CD14-positive monocyte (primary cell): ENCODE measurements at regions not wholly inside any gene's neighbourhood (a gene's known extent, or its start where the extent isn't known, plus 50 kb on each side); places are given as distances from the start of the nearest gene placed in this dataset.
A peak's percentile ranks its signal among the peaks of the same experiment; 100 is the strongest.

Experiments
- DNase-seq, 3 donors: peaks; one replicate each; pipeline ENCODE4 v3.0.0-alpha.2; 2011 to 2022
- H2AFZ ChIP-seq: 2 replicates; pipeline ENCODE4 v1.6.0; 2012; ENCODE audit warnings: mild to moderate bottlenecking, low read depth, low read length, inconsistent platforms; ENCODE audit not compliant: insufficient read depth, poor library complexity, severe bottlenecking
- H3K27ac ChIP-seq, 2 donors: 1 replicate in 1 of 2; 2 replicates in 1 of 2; pipeline ENCODE4 v1.5.1; 2012 to 2013; ENCODE audit warnings: low read length in 2 of 2, control low read depth in 1 of 2, inconsistent platforms in 1 of 2, low read depth in 1 of 2, mild to moderate bottlenecking in 1 of 2
- H3K27me3 ChIP-seq, 2 donors: one replicate each; pipeline versions ENCODE4 v1.6.0 to v1.6.1; 2011 to 2013; ENCODE audit warnings: low read length in 2 of 2; ENCODE audit not compliant: control insufficient read depth in 2 of 2, insufficient read depth in 2 of 2
- H3K36me3 ChIP-seq, 2 donors: replicated peaks in 1 of 2; 1 replicate in 1 of 2; 2 replicates in 1 of 2; pipeline versions ENCODE4 v1.5.1 to v1.6.1; 2012 to 2013; ENCODE audit warnings: low read length in 2 of 2, control low read depth in 1 of 2, inconsistent platforms in 1 of 2, mild to moderate bottlenecking in 1 of 2; ENCODE audit not compliant: insufficient read depth in 2 of 2, control insufficient read depth in 1 of 2
- H3K4me1 ChIP-seq, 2 donors: 1 replicate in 1 of 2; 2 replicates in 1 of 2; pipeline versions ENCODE4 v1.5.1 to v1.6.1; 2012 to 2013; ENCODE audit warnings: low read length in 2 of 2, control low read depth in 1 of 2, inconsistent platforms in 1 of 2, mild to moderate bottlenecking in 1 of 2, moderate library complexity in 1 of 2; ENCODE audit not compliant: insufficient read depth in 2 of 2, control insufficient read depth in 1 of 2
- H3K4me2 ChIP-seq: replicated peaks from 2 replicates; pipeline ENCODE3; 2012; ENCODE audit warnings: low read length, moderate library complexity, mild to moderate bottlenecking; ENCODE audit not compliant: poor library complexity, severe bottlenecking; ENCODE audit errors: extremely low read depth
- H3K4me3 ChIP-seq, 3 experiments: fragments of 200-600 bp in 1 of 3; sonication (generic) in 1 of 3; replicated peaks in 1 of 3; 1 replicate in 2 of 3; 2 replicates in 1 of 3; pipeline ENCODE4 v1.5.1; 2011 to 2013; ENCODE audit warnings: low read length in 3 of 3, mild to moderate bottlenecking in 3 of 3, control low read depth in 2 of 3, low read depth in 2 of 3, inconsistent platforms in 1 of 3, moderate library complexity in 1 of 3
- H3K79me2 ChIP-seq: 2 replicates; pipeline ENCODE4 v1.6.0; 2012; ENCODE audit warnings: mild to moderate bottlenecking, control low read depth, inconsistent platforms, low read length, moderate library complexity; ENCODE audit not compliant: insufficient read depth
- H3K9ac ChIP-seq: 2 replicates; pipeline ENCODE4 v1.6.0; 2017; ENCODE audit warnings: low read length, mild to moderate bottlenecking; ENCODE audit not compliant: insufficient read depth, poor library complexity, severe bottlenecking
- H3K9me3 ChIP-seq, 2 donors: replicated peaks in 1 of 2; 1 replicate in 1 of 2; 2 replicates in 1 of 2; pipeline versions ENCODE4 v1.5.1 to v1.6.1; 2012 to 2013; ENCODE audit warnings: low read length in 2 of 2, control low read depth in 1 of 2; ENCODE audit not compliant: control insufficient read depth in 1 of 2, insufficient read depth in 1 of 2
- H4K20me1 ChIP-seq: 2 replicates; pipeline ENCODE4 v1.6.0; 2012; ENCODE audit warnings: mild to moderate bottlenecking, low read length, control low read depth, moderate library complexity; ENCODE audit not compliant: insufficient read depth
- H3K27ac Mint-ChIP-seq, 7 donors: one replicate each; pipeline ENCODE4 v1.8.0; 2020; ENCODE audit warnings: mild to moderate bottlenecking in 7 of 7, mixed read lengths in 7 of 7, moderate library complexity in 6 of 7, inconsistent platforms in 2 of 7
- H3K27me3 Mint-ChIP-seq, 3 donors: one replicate each; pipeline ENCODE4 v1.8.0; 2021 to 2022; ENCODE audit warnings: low read depth in 3 of 3, mild to moderate bottlenecking in 3 of 3, mixed read lengths in 3 of 3, moderate library complexity in 3 of 3, inconsistent platforms in 1 of 3
- H3K36me3 Mint-ChIP-seq, 2 donors: one replicate each; pipeline ENCODE4 v1.8.0; 2020; ENCODE audit warnings: mixed read lengths in 2 of 2, inconsistent platforms in 1 of 2, mild to moderate bottlenecking in 1 of 2
- H3K4me1 Mint-ChIP-seq: one replicate; pipeline ENCODE4 v1.8.0; 2020; ENCODE audit warnings: mild to moderate bottlenecking, mixed read lengths
- H3K4me3 Mint-ChIP-seq, 2 donors: one replicate each; pipeline ENCODE4 v1.8.0; 2020; ENCODE audit warnings: mild to moderate bottlenecking in 2 of 2, mixed read lengths in 2 of 2, moderate library complexity in 1 of 2
- H3K9me3 Mint-ChIP-seq, 7 donors: one replicate each; pipeline ENCODE4 v1.8.0; 2020 to 2022; ENCODE audit warnings: mixed read lengths in 7 of 7, mild to moderate bottlenecking in 6 of 7, moderate library complexity in 6 of 7, inconsistent platforms in 2 of 7
- WGBS: methylation state at CpG from one replicate; pipeline ENCODE4 v1.1.5; 2013; ENCODE audit warnings: missing lambda C conversion rate; ENCODE audit not compliant: insufficient coverage; 5-methylcytosine and 5-hydroxymethylcytosine counted together
- intact Hi-C, 2 donors: fragments of 100-400 bp; cut with micrococcal nuclease; formaldehyde crosslinking; loops; one replicate each; pipeline versions ENCODE4 v1.15.0 to v1.15.1; 2023
- TF ChIP-seq, protein P1 (sequence below): fragments of 200-600 bp; IDR thresholded peaks from one replicate; pipeline ENCODE4 v1.8.0; 2022; ENCODE audit warnings: antibody characterized with exemption, mild to moderate bottlenecking

DNA sequence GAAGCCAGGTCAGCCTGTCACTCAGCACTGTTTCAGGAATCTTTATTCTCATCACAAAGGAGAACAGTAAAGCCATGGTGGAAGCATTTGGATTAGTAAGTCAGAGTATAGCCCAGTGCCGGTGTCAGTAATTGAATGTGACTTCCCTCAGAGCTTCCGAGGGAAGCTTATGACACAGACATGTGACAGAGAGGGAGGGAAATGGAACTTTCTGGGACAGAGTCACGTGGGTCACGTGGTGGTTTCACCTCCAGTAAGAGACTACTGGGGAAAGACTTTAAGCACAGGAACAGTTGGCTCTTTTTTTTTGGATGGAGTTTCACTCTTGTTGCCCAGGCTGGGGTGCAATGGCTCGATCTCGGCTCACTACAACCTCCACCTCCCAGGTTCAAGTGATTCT, 53.3 kb upstream of the CCDC160 start:
- Mint-ChIP-seq H3K9me3 (peaks cover 0 to 4% (median 0%) of the 10 kb centered on the region in 7 donors), H3K27me3 (peaks cover 0 to 15% (median 8%) of the 10 kb centered on the region in 3 donors), H3K4me3 (no peak overlapping the region), H3K27ac (no peak overlapping the region), H3K36me3 (no peaks in the 10 kb centered on the region), H3K4me1 (peaks cover 5% of the 10 kb centered on the region)
- no peak overlapping the region for H3K27ac ChIP-seq
- H3K27me3 ChIP-seq: peaks cover 4 to 20% of the 10 kb centered on the region in 2 donors
- 100% methylated on average over 2 of the region's 6 CpGs for WGBS
- H3K4me1 ChIP-seq: no peaks in the 10 kb centered on the region
- no peak overlapping the region for H3K9ac ChIP-seq
- no peaks in the 10 kb centered on the region for H3K36me3 ChIP-seq
- no peak overlapping the region for H3K4me2 ChIP-seq
- TF ChIP-seq, protein P1, sequence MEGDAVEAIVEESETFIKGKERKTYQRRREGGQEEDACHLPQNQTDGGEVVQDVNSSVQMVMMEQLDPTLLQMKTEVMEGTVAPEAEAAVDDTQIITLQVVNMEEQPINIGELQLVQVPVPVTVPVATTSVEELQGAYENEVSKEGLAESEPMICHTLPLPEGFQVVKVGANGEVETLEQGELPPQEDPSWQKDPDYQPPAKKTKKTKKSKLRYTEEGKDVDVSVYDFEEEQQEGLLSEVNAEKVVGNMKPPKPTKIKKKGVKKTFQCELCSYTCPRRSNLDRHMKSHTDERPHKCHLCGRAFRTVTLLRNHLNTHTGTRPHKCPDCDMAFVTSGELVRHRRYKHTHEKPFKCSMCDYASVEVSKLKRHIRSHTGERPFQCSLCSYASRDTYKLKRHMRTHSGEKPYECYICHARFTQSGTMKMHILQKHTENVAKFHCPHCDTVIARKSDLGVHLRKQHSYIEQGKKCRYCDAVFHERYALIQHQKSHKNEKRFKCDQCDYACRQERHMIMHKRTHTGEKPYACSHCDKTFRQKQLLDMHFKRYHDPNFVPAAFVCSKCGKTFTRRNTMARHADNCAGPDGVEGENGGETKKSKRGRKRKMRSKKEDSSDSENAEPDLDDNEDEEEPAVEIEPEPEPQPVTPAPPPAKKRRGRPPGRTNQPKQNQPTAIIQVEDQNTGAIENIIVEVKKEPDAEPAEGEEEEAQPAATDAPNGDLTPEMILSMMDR: no peak
- no peak overlapping the region for H3K4me3 ChIP-seq
- no peaks in the 10 kb centered on the region for H3K9me3 ChIP-seq
- H3K79me2 ChIP-seq: no peaks in the 10 kb centered on the region
- intact Hi-C loops: no loop called here
- DNase-seq: peak in 1 of 3 donors; percentile 5
- H2AFZ ChIP-seq: no peak overlapping the region
- no peaks in the 10 kb centered on the region for H4K20me1 ChIP-seq

DNA sequence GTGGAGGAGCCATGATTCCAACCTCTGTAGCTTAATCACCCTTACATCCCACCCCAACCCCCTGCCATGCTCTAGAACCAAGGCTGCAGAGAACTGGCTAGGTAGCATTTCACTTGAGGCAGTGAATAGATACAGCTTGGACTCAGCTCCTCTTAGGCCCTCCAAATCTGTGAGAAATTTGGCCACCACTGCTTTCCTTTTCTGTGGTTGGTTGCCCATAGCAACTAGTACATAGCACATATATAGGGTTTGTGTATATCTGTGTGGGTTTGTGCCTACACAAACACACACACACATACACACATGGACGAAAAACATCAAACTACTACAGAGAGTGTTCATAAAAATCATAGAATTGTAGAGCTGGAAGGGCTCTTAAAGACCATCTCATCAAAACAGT, 52.0 kb upstream of the CCDC160 start:
- Histone ChIP-seq H4K20me1 (no peaks in the 10 kb centered on the region), H2AFZ (no peak overlapping the region), H3K27ac (no peak overlapping the region), H3K4me3 (no peak overlapping the region), H3K9ac (no peak overlapping the region), H3K36me3 (no peaks in the 10 kb centered on the region), H3K27me3 (peaks cover 4 to 15% of the 10 kb centered on the region in 2 donors), H3K4me2 (no peak overlapping the region), H3K79me2 (no peaks in the 10 kb centered on the region), H3K9me3 (no peaks in the 10 kb centered on the region), H3K4me1 (no peaks in the 10 kb centered on the region)
- TF ChIP-seq, protein P1: no peak
- H3K4me3 Mint-ChIP-seq: no peak overlapping the region
- no peak overlapping the region for H3K27ac Mint-ChIP-seq
- peaks cover 0 to 16% (median 8%) of the 10 kb centered on the region in 3 donors for H3K27me3 Mint-ChIP-seq
- no CpG with 5 or more reads among the region's 1 CpG for WGBS
- no peak for DNase-seq
- peaks cover 5% of the 10 kb centered on the region for H3K4me1 Mint-ChIP-seq
- no peaks in the 10 kb centered on the region for H3K36me3 Mint-ChIP-seq
- intact Hi-C loops: no loop called here
- peaks cover 0 to 4% (median 0%) of the 10 kb centered on the region in 7 donors for H3K9me3 Mint-ChIP-seq
